Urothelium cell line (cell line): ENCODE measurements at regions not wholly inside any gene's neighbourhood (a gene's known extent, or its start where the extent isn't known, plus 50 kb on each side); places are given as distances from the start of the nearest gene placed in this dataset.

Experiments used
- DNase-seq: peaks from one replicate; pipeline ENCODE4 v3.0.0; 2011; ENCODE audit warnings: low spot score, mixed read lengths
- FAIRE-seq: peaks from 2 replicates; lab custom pipeline; 2011; peaks lifted over from hg19 to GRCh38; lab: Jason Lieb, UNC

DNA sequence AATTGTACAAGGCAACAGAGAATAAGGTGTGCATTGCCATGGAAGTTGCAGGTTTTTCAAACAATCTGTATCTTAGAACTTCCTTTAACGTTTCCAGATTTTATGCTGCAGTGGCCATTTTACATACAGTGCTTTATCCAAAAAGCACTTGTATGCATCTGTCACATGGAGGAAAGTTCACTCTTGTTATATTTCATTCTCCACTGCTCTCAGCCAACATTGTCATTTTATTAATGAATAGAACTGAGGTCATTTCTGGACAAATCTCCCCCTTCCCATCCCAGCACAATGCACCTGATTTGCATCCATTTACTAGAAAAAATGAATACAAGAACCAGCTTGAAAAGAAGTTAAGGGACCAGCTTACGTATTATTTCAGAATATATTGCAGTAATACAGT, 342.0 kb downstream of the USP25 start:
- no peak for FAIRE-seq
- DNase-seq, result no peak

DNA sequence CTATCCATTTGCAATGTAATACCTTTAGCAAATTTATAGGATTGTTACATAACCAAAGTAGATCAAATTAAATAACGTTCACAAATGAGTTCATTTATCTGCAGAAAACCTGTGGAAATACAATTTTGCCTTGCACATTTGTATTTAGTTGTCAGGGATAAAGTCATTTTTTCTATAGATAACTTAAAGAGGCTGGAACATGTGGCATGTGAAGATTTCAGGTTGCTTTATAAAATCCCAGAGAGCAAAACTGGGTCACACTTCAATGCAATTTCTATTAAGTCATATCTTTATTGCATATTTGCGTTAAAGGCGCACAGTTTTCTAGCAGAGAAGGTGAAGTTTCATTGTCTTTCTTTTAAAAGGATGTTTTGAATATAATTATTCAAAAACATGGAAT, 342.4 kb downstream of the USP25 start:
- DNase-seq (no peak), FAIRE-seq (no peak)

DNA sequence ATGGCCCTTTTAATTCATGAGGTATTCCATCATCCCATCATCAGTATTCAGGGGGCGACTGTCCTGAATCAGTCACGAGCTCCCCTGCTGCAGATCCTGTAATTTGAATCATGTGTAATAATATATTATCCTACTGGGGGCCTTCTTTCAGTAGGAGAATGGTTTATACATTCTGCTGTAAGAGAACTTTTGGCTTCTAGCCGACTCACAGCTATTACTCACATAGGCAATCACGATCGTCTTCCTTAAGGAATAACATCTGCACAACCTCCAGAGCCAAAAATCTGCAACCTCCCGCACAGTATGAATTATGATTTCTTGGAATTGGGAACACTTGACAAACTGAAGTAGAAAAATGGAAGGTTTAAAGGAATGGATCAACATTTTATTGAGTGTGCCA, 343.0 kb downstream of the USP25 start:
- FAIRE-seq, result no peak
- no peak for DNase-seq

DNA sequence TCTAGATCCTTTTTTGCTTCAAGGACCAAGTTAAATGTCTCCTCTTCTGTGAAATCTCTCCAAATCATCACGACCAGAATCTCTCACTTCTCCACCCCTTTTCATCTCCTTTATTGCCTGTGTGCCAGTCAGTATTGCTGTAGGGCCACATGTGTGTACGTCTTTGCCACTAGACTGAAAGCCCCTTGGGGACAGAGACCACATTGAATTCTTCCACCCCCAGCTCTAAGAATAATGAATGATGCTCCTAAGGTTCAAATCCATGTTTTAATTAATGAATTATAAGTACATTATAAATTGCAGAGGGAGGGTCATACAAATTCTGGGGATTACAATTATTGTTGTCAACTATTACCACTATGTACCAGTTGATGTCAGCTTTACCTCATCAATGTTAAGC, 343.8 kb downstream of the USP25 start:
- FAIRE-seq (no peak), DNase-seq (no peak)

DNA sequence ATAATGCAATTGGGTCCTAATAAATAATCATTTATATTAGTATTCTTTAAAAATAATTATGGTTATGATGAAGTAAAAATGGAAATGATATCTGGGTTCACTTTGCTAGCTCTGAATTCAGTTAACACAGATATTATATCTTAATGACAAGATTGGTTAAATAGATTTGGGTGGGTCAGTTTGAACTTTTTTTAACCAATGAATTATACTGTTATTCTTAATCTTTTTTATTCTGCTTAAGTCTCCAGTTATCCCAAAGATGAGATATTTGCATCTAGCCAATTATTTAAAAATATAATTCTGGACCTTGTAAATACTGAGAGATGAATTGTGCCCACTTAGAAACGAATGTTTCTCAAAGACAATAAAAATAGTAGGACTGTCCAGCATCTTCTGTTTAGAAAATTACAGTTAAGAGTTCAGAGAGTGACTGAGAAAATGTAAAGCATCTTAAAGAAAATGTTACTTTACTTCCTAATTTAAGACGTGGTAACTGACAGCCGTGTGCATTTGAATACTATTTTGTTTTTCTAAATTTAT, 345.2 kb downstream of the USP25 start:
- DNase-seq (no peak), FAIRE-seq (no peak)

DNA sequence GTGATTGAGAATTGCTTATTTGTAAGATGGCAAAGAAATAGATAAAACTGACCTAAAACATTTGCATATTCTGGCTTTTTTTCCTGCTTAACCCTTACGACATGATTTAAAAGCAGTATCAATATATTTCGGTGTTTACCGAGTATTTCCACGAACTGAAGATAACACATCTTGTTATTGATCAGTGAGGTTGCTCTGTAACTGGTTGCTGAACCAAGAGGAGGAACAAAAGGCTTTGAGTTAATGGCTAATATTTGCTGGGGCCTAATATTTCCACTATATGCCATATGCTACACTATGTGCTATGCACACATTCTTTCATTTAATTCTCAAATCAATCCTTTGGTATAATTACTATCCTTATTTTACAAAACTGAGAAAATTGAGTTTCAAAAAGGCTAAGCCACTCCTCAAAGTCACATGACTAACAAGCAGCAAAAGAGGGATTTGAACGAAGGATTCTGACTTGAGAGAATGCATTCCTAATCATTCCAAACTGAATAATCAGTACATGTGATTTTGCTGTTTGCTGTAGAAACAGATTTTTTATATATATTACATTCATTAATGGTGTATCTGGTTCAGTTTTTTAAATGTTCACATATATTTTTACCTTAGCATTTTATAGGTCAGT, 346.0 kb downstream of the USP25 start:
- FAIRE-seq (no peak), DNase-seq (no peak)

DNA sequence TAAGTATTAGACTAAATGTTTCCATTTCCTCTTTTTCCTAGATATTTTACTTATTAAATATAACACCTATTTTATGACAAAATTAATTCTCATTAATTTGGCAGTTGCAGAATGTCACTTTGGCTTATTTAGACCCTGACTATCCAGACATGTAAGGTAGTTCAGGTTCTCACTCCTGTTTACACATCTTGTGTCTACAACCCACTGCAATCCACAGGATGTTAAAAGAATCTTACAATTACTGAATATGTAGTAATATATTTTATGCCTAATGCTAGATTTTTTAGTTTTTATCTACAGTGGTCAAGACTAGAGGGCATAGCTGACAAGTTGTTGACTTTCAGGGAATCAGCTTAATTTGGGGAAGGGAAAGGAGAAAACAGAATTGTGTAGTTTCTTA, 346.7 kb downstream of the USP25 start:
- DNase-seq (no peak), FAIRE-seq (no peak)

DNA sequence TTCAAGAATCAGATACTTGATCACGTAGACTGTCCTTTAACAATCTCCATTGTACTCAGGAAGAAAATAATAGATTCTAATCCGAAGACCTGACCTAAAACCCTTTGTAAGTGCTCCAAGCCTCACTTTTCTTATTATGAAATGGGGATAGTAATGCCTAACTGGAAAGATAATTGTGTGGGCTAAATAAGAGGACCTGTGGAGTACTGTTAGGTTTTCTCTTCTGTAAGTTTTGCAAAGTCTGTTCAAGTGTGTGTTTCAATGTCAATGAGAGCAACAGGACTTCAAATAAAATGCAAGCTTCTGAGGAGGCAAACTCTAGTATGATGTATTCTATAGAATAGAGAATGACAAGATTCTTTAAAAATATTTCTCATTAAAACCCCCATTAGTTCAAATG, 348.6 kb downstream of the USP25 start:
- FAIRE-seq, result no peak
- no peak for DNase-seq

DNA sequence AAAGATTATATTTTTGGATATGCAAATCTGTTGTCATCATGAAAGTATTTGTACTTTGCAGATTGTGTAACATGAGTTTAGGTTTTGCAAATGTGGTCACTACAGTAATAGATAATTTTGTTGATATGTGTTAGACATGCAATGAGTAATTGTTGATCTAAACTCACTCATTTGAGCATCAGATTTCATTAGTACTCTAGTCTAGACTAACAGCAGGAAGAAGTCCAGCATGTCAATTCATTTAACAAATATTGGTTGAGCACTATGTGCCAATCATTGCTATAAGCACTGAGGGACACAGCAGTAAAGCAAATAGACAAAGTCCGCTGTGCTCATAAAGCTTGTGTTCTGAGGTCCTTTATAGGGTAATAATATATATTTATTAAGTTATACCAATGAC, 350.0 kb downstream of the USP25 start:
- FAIRE-seq, result no peak
- DNase-seq, result no peak

DNA sequence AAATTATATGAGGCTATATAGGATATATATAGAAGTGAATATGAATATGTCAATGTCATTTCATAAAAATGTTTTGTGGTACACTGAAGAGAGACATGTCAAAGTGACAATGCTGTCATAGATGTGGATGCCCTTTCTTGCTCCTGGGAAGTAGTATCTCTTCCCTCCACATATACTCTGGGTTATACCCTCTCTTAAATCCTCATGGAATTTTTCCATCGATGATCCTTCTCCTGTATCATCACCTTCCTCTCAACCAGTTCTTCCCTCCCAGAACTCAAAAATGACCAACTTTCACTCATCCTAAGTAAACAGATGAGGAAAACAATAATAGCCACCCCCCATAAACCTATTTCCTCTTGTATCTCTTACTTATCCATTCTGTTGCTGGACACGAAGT, 351.5 kb downstream of the USP25 start:
- DNase-seq (no peak), FAIRE-seq (no peak)

DNA sequence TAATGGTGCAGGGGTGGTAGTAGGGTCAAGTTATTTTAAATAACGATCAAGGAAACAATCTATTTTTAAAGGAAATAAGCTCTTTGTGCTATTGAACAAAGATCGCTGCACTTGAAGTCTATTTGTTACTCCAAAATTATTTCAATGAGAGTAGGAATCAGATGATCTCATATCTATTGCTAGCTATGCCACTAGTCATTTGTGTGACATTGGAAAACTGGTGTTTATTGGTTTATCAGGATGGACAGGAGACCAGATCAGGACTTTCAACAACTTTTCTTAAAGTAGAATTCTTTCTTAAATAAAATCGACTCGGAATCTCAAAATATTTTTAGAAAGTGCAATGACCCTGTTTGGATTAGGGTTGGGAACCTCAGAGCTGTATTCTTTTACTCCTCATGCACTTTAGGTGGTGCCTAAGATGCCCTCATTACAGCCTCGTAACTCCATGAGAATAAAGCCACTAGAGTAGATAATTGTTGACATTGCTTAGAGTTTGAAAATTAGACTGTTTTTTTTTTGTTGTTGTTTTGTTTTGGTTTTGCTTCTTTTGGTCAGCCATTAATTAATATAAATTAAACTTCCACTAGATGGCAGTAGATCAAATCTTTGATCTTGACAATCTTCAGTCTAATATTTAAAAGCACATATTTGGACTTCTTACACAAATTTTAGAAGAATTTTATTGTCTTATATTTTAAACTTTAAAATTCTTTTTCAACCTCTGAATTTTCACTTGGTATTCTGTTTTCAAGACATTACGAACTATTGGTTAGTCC, 352.4 kb downstream of the USP25 start:
- DNase-seq, result no peak
- FAIRE-seq, result no peak

DNA sequence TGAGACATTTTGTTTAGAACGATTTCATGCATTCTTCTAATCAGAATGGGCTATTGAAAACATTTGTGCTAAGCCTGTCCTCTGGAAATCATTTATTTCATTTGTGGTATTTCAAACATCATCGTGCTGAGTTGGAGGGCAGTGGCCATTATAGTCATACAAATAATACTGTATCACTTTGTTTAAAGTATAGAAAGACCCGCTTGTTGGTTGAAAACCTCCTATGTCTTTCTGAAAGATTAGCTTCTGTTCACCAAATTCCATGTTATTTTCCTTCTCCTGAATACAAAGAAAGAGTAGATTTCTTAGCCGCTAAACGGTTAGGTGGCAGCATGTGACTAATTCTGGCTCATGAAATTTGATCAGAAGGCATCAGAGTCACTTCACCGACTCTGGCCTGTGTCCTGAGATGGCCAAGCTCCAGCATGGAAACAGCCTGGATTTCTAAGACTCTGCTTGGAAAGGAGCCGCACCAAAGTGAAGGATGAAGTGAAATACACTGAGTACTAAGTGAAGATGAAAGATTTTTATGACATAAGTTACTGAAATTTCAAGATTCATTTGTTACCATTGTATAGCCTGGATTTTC, 355.1 kb downstream of the USP25 start:
- DNase-seq (peak; percentile 10), FAIRE-seq (no peak)

DNA sequence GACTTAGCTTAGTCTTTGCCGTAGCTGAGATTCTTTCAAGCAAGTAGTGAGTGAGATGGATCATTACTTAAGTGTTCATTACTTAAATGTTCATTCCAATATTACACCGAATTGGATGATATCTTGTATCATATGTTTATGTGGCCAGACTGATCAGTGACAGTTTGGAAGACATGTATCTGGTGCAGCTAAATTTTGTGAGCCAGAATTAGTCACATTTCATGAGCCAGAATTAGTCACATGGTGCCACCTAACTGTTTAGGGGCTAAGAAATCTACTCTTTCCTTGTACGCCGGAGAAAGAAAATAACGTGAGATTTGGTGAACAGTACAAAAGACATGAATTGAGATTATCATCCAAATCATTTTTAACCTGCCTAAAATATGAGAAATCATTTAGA, 355.6 kb downstream of the USP25 start:
- FAIRE-seq (no peak), DNase-seq (no peak)

DNA sequence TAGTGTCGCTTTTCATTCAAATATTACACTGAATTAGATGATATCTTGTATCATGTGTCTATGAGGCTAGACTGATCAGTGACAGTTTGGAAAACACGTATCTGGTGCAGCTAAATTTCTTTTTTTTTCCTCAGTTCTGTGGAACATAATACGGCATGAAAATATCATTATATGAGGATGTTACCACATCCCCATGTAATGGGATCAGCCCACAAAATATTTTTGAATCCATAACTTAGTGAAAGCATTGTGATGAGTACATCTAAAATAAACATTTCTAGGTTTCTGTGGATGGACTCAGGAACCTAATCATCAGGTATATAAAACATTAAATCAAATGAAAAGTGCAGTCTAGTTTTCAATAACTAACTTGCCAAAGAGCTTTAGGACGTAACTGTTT, 356.3 kb downstream of the USP25 start:
- no peak for DNase-seq
- no peak for FAIRE-seq

DNA sequence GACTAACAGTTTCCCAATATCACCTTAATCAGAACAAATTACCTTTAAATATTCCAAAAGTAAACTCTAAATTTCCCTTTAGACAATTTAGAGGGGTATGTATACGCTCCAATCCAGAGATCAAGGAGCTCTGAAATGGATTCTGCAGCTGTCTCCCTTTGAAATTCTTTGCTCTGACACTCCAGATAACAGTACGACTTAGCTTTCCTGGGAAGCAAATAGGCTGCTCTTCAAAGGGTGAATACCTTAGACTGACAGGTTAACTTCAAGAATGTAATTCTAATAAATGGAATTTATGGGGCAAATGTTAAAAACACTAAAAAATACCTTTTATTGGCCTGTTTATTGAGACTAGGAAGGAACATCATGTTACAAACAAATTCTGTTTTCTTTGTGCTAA, 357.2 kb downstream of the USP25 start:
- DNase-seq (no peak), FAIRE-seq (no peak)

DNA sequence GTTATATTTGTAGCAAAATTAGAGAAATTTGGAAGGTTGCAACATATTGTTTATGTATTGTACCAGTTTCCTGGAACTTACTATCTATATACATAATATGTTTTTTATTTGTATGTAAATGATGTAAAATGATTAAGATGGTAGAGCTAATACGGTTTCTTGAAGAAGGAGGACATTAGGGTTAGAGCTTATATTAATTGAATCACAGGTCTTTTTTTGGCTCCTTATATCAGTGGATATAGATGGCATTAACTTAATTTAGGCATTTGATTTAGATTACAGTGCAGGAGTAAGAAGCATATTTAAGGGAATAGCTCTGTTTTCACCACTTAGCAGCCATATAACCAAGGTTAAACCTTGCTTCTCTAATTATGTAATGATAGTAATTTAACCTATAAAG, 357.7 kb downstream of the USP25 start:
- no peak for DNase-seq
- FAIRE-seq, result no peak

DNA sequence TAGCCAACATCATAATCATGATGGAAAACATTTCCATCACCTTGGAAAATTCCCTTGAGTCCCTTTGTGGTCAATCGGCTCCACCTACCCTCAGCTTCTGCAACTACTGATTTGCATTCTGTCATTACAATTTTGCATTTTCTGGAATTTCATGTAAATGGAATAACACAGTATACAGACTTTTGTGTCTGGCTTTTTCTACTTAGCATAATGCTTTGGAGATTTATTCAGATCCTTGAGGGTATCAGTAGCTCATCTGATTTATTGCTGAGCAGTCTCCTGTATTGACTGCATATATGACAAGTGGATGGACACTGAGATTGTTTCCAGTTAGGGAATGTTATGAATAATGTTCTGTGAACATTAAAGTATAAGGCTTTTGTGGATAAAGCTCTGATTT, 358.3 kb downstream of the USP25 start:
- DNase-seq (no peak), FAIRE-seq (no peak)

DNA sequence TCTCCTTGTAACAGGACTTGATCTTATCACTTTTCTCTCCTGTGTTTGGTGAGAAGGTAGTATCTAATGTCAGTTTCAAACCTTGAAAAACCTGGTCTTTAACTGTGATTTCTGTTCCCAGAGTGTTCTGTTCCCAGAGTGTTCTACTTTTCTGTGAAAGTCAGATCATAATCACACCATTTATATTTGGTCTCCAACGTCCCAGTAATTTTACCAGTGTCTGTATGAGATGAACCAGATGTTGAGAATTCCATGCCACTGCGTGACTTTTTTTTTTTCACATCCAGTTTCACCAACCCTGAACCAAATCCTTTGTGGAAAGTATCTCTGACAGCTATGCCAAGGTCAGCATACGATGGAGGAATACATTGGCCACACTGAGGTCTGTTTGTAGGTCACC, 365.2 kb downstream of the USP25 start:
- FAIRE-seq (no peak), DNase-seq (no peak)

DNA sequence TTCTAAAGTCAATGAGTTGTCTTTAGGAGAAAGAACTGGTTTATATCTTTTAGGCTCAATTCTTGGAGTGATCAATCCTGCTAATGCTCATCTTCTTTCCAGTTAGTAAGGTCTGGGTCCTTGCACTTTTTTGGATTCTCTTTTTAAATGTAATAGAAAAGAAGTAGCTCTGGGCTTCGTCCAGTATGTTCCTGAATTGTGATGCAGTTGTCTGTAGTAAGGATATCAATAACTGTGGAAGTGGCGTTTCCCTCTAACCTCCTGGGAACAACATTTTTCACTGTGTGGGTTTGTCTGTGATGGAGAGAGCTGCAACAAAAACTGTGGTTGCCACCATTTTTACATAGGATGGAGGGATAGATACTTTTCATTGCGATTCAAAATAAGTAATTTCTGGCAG, 367.2 kb downstream of the USP25 start:
- no peak for FAIRE-seq
- no peak for DNase-seq

DNA sequence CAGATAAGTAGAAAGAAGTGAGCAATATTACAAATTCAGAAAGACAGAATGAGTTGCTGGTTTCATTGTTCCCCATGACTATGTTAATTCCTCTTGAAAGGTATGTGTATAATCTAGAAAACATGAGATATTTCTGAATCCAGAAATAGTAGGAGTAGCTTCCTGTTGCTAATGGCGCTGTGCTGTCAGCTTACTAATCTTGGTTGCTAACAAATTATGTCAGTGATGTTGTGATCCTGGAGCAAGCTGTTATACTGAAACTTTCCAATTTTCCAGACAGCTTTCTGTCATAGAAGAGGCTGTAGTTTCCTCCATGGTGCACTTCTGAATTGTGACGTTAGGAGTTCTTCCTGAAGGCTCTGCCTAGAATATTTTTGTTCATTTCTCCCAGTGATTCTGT, 372.3 kb downstream of the USP25 start:
- FAIRE-seq, result no peak
- DNase-seq, result no peak

DNA sequence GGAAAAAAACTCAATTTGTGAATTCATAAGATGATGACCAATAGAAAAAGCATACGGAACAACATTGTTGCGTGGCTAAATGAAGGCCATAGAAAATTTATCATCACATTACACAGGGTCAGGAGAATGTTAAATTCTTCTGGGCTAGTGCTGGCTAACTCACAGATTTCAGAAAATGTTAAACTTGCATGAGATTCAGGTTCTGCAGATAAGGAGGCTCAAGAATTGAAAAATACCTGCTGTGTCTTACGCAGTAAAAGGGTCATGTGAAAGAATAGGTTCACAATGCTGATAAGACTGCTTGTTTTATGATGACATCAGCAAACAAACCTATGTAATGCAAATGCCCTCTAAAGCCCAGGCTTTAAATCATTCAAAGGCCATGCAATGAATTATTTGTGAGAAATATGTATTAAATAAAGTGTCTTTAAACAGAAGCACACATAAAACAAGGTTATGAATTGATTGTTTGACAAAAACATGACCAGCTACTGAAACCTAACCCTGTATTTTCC, 378.8 kb downstream of the USP25 start:
- DNase-seq (no peak), FAIRE-seq (no peak)
